Liver (tissue), 8 donors: ENCODE measurements at regions not wholly inside any gene's neighbourhood (a gene's known extent, or its start where the extent isn't known, plus 50 kb on each side); places are given as distances from the start of the nearest gene placed in this dataset.

ENCODE experiments used
- DNase-seq: peaks from one replicate; pipeline ENCODE4 v3.0.0-alpha.2; 2017; ENCODE audit warnings: low spot score
- H3K27ac ChIP-seq, 2 donors: one replicate each; pipeline ENCODE4 v1.7.0; 2013; ENCODE audit warnings: inconsistent platforms in 2 of 2, low read length in 2 of 2, control low read depth in 1 of 2, low read depth in 1 of 2, mild to moderate bottlenecking in 1 of 2
- H3K27me3 ChIP-seq, 4 donors: one replicate each; pipeline versions ENCODE4 v1.6.1 to v1.7.0; 2013; ENCODE audit warnings: low read length in 3 of 4, inconsistent platforms in 1 of 4, mild to moderate bottlenecking in 1 of 4, moderate library complexity in 1 of 4; ENCODE audit not compliant: control insufficient read depth in 4 of 4, insufficient read depth in 4 of 4
- H3K36me3 ChIP-seq, 4 donors: one replicate each; pipeline versions ENCODE4 v1.6.1 to v1.7.0; 2013; ENCODE audit warnings: low read length in 3 of 4, mild to moderate bottlenecking in 3 of 4, low read depth in 1 of 4, moderate library complexity in 1 of 4; ENCODE audit not compliant: control insufficient read depth in 4 of 4, insufficient read depth in 3 of 4
- H3K4me1 ChIP-seq, 4 donors: one replicate each; pipeline versions ENCODE4 v1.6.1 to v1.7.0; 2013; ENCODE audit warnings: low read length in 3 of 4, mild to moderate bottlenecking in 3 of 4, moderate library complexity in 1 of 4; ENCODE audit not compliant: control insufficient read depth in 4 of 4, insufficient read depth in 4 of 4
- H3K4me3 ChIP-seq, 3 donors: one replicate each; pipeline versions ENCODE4 v1.6.1 to v1.7.0; 2013; ENCODE audit warnings: low read length in 3 of 3, control low read depth in 1 of 3, low read depth in 1 of 3, mild to moderate bottlenecking in 1 of 3
- H3K9ac ChIP-seq, 2 donors: one replicate each; pipeline ENCODE4 v1.7.0; 2013; ENCODE audit warnings: low read length in 2 of 2, mild to moderate bottlenecking in 2 of 2, moderate library complexity in 2 of 2, control low read depth in 1 of 2, low read depth in 1 of 2
- H3K9me3 ChIP-seq, 4 donors: one replicate each; pipeline versions ENCODE4 v1.6.1 to v1.7.0; 2013; ENCODE audit warnings: low read length in 3 of 4; ENCODE audit not compliant: control insufficient read depth in 4 of 4
- ATF3 ChIP-seq: IDR thresholded peaks from 2 replicates; pipeline ENCODE4 v1.6.1; 2016; ENCODE audit warnings: antibody characterized with exemption
- CTCF ChIP-seq: fragments of 150-350 bp; IDR thresholded peaks from 2 replicates; pipeline ENCODE4 v1.5.1; 2017; ENCODE audit warnings: improper control_type of control experiment, low read depth, low read length; ENCODE audit not compliant: missing input control
- EGR1 ChIP-seq, 2 donors: IDR thresholded peaks; 2 replicates each; pipeline ENCODE4 v1.6.1; 2016 to 2018; ENCODE audit warnings: antibody characterized with exemption in 2 of 2, low read depth in 2 of 2
- FOXA2 ChIP-seq: IDR thresholded peaks from 2 replicates; pipeline ENCODE4 v1.6.1; 2016; ENCODE audit warnings: antibody characterized with exemption
- GABPA ChIP-seq, 2 donors: IDR thresholded peaks in 1 of 2; conservative IDR thresholded peaks in 1 of 2; 2 replicates each; pipeline ENCODE4 v1.6.1; 2016; ENCODE audit warnings: antibody characterized with exemption in 2 of 2, mild to moderate bottlenecking in 1 of 2, moderate library complexity in 1 of 2
- HNF4A ChIP-seq, 2 donors: conservative IDR thresholded peaks; 2 replicates each; pipeline ENCODE4 v1.6.1; 2016; ENCODE audit warnings: antibody characterized with exemption in 2 of 2, mild to moderate bottlenecking in 2 of 2
- HNF4G ChIP-seq: IDR thresholded peaks from 2 replicates; pipeline ENCODE4 v1.6.1; 2016; ENCODE audit warnings: antibody characterized with exemption
- JUND ChIP-seq, 2 donors: IDR thresholded peaks; 2 replicates each; pipeline ENCODE4 v1.6.1; 2016; ENCODE audit warnings: antibody characterized with exemption in 2 of 2
- MAX ChIP-seq: IDR thresholded peaks from 2 replicates; pipeline ENCODE4 v1.6.1; 2016; ENCODE audit warnings: antibody characterized with exemption
- NR2F2 ChIP-seq: IDR thresholded peaks from 2 replicates; pipeline ENCODE4 v1.6.1; 2016; ENCODE audit warnings: antibody characterized with exemption
- RAD21 ChIP-seq, 2 donors: IDR thresholded peaks; 2 replicates each; pipeline ENCODE4 v1.6.1; 2016; ENCODE audit warnings: antibody characterized with exemption in 2 of 2, mild to moderate bottlenecking in 2 of 2
- RXRA ChIP-seq, 2 donors: IDR thresholded peaks; 2 replicates each; pipeline ENCODE4 v1.6.1; 2017 to 2018; ENCODE audit warnings: antibody characterized with exemption in 2 of 2, mild to moderate bottlenecking in 1 of 2
- TAF1 ChIP-seq: conservative IDR thresholded peaks from 2 replicates; pipeline ENCODE4 v1.6.1; 2016; ENCODE audit warnings: antibody characterized with exemption, mild to moderate bottlenecking
- YY1 ChIP-seq: IDR thresholded peaks from 2 replicates; pipeline ENCODE4 v1.6.1; 2016; ENCODE audit warnings: antibody characterized with exemption, mild to moderate bottlenecking
- WGBS: extraction: QIAGEN DNeasy Blood & Tissue Kit; methylation state at CpG from one replicate; pipeline ENCODE4 v1.1.7; 2013; 5-methylcytosine and 5-hydroxymethylcytosine counted together
- donor health status: healthy.
- donor health status: healthy.
- donor health status: healthy.
- donor health status: healthy.
- donor health status: healthy.

- Histone ChIP-seq H3K4me1 (no peaks in the 10 kb centered on the region), H3K4me3 (no peak overlapping the region), H3K27ac (no peak overlapping the region), H3K27me3 (peaks cover 0 to 5% (median 2%) of the 10 kb centered on the region in 4 donors), H3K9ac (no peak overlapping the region), H3K9me3 (no peaks in the 10 kb centered on the region), H3K36me3 (no peaks in the 10 kb centered on the region)
- TF ChIP-seq TAF1 = no peak
- TF ChIP-seq ATF3 = no peak
- TF ChIP-seq JUND (IDR thresholded peaks at IDR 0.05) = no peak
- no peak for TF ChIP-seq YY1
- TF ChIP-seq GABPA (IDR thresholded peaks at IDR 0.05 in 1 of 2, conservative IDR thresholded peaks at IDR 0.05 in 1 of 2) = no peak
- no peak for TF ChIP-seq EGR1 (IDR thresholded peaks at IDR 0.05; ENCODE audit: low read depth in 2 of 2)
- TF ChIP-seq MAX = no peak
- DNase-seq = no peak
- 83% methylated on average over 1 of the region's 1 CpG for whole genome bisulfite sequencing
Measured at GRCh38 chr10:6759961-6760360, 179.9 kb upstream of the PRKCQ start.

- TF ChIP-seq RAD21 (IDR thresholded peaks at IDR 0.05) = no peak
- TF ChIP-seq NR2F2 = no peak
- no peak for TF ChIP-seq TAF1
- TF ChIP-seq CTCF = no peak
- TF ChIP-seq EGR1 (IDR thresholded peaks at IDR 0.05; ENCODE audit: low read depth in 2 of 2) = no peak
- TF ChIP-seq HNF4G = no peak
- TF ChIP-seq FOXA2 = no peak
- Histone ChIP-seq H3K4me3 (no peak overlapping the region), H3K27me3 (peaks cover 0 to 9% (median 2%) of the 10 kb centered on the region in 4 donors), H3K9me3 (no peaks in the 10 kb centered on the region), H3K36me3 (no peaks in the 10 kb centered on the region), H3K9ac (no peak overlapping the region), H3K4me1 (no peaks in the 10 kb centered on the region), H3K27ac (no peak overlapping the region)
- DNase-seq = no peak
- WGBS = 63% methylated on average over 7 of the region's 7 CpGs
Measured at GRCh38 chr10:6757158-6757557, 177.1 kb upstream of the PRKCQ start.

- Histone ChIP-seq H3K9ac (no peak overlapping the region), H3K27ac (no peak overlapping the region), H3K9me3 (no peaks in the 10 kb centered on the region), H3K27me3 (peaks cover 0 to 8% (median 2%) of the 10 kb centered on the region in 4 donors), H3K4me3 (no peak overlapping the region), H3K36me3 (no peaks in the 10 kb centered on the region), H3K4me1 (no peaks in the 10 kb centered on the region)
- 78% methylated on average over 2 of the region's 2 CpGs for WGBS
- no peak for DNase-seq
- no peak for TF ChIP-seq HNF4A (conservative IDR thresholded peaks at IDR 0.05)
- TF ChIP-seq RXRA (IDR thresholded peaks at IDR 0.05) = no peak
- no peak for TF ChIP-seq JUND (IDR thresholded peaks at IDR 0.05)
- no peak for TF ChIP-seq CTCF
- no peak for TF ChIP-seq TAF1
- TF ChIP-seq EGR1 (IDR thresholded peaks at IDR 0.05; ENCODE audit: low read depth in 2 of 2) = no peak
- no peak for TF ChIP-seq MAX
- TF ChIP-seq GABPA (IDR thresholded peaks at IDR 0.05 in 1 of 2, conservative IDR thresholded peaks at IDR 0.05 in 1 of 2) = no peak
Measured at GRCh38 chr10:6756716-6757115, 176.6 kb upstream of the PRKCQ start.
